Endodermal cell (in vitro differentiated cells): ENCODE measurements at regions not wholly inside any gene's neighbourhood (a gene's known extent, or its start where the extent isn't known, plus 50 kb on each side); places are given as distances from the start of the nearest gene placed in this dataset.

Experiments used
- DNase-seq: peaks from one replicate; pipeline ENCODE4 v3.0.0-alpha.2; 2017
- H3K27ac ChIP-seq: 2 replicates; pipeline ENCODE4 v1.5.1; 2013; ENCODE audit warnings: mild to moderate bottlenecking, low read depth, low read length, moderate library complexity
- H3K27me3 ChIP-seq: 2 replicates; pipeline ENCODE4 v1.6.1; 2013; ENCODE audit warnings: mild to moderate bottlenecking, low read length, moderate library complexity; ENCODE audit not compliant: insufficient read depth, control insufficient read depth, poor library complexity, severe bottlenecking
- H3K36me3 ChIP-seq: 2 replicates; pipeline ENCODE4 v1.7.0; 2013; ENCODE audit warnings: mild to moderate bottlenecking, low read length, moderate library complexity; ENCODE audit not compliant: control insufficient read depth, insufficient read depth
- H3K4me1 ChIP-seq: one replicate; pipeline ENCODE4 v1.7.0; 2013; ENCODE audit warnings: low read length; ENCODE audit not compliant: control insufficient read depth, insufficient read depth
- H3K4me3 ChIP-seq: 2 replicates; pipeline ENCODE4 v1.5.1; 2013; ENCODE audit warnings: mild to moderate bottlenecking, low read length, moderate library complexity
- H3K9ac ChIP-seq: 2 replicates; pipeline ENCODE4 v1.6.1; 2013; ENCODE audit warnings: mild to moderate bottlenecking, low read length, moderate library complexity; ENCODE audit not compliant: poor library complexity, severe bottlenecking; ENCODE audit errors: extremely low read depth
- H3K9me3 ChIP-seq: 2 replicates; pipeline ENCODE4 v1.6.1; 2013; ENCODE audit warnings: mild to moderate bottlenecking, low read length, moderate library complexity; ENCODE audit not compliant: control insufficient read depth
- H3K27ac Mint-ChIP-seq: 2 replicates; pipeline ENCODE4 v1.8.0; 2020; ENCODE audit warnings: mixed read lengths
- H3K27me3 Mint-ChIP-seq: 2 replicates; pipeline ENCODE4 v1.8.0; 2021; ENCODE audit warnings: mild to moderate bottlenecking, mixed read lengths; ENCODE audit not compliant: insufficient read depth
- H3K36me3 Mint-ChIP-seq: 2 replicates; pipeline ENCODE4 v1.8.0; 2020; ENCODE audit warnings: low read depth, mixed read lengths
- H3K4me1 Mint-ChIP-seq: 2 replicates; pipeline ENCODE4 v1.8.0; 2020; ENCODE audit warnings: mixed read lengths
- H3K4me3 Mint-ChIP-seq: 2 replicates; pipeline ENCODE4 v1.8.0; 2020; ENCODE audit warnings: mild to moderate bottlenecking, moderate library complexity, mixed read lengths
- H3K9me3 Mint-ChIP-seq: 2 replicates; pipeline ENCODE4 v1.8.0; 2020; ENCODE audit warnings: mild to moderate bottlenecking, mixed read lengths
- CTCF ChIP-seq: fragments of 200-600 bp; sonication (generic); conservative IDR thresholded peaks from 2 replicates; pipeline ENCODE4 v1.5.0; 2021; ENCODE audit warnings: antibody characterized with exemption, mild to moderate bottlenecking
- WGBS, 2 experiments: methylation state at CpG; one replicate each; pipeline versions ENCODE4 v1.1.5 to v1.1.7; 2013; ENCODE audit warnings: missing lambda C conversion rate in 2 of 2, mixed read lengths in 1 of 2; ENCODE audit not compliant: insufficient coverage in 1 of 2, insufficient read length in 1 of 2; 5-methylcytosine and 5-hydroxymethylcytosine counted together

GRCh38 chr17:79364315-79365094, 246.3 kb downstream of the RBFOX3 start:
- Mint-ChIP-seq H3K9me3 (no peaks in the 10 kb centered on the region), H3K27ac (no peak overlapping the region), H3K27me3 (peaks cover 2% of the 10 kb centered on the region), H3K4me1 (no peaks in the 10 kb centered on the region), H3K36me3 (no peaks in the 10 kb centered on the region), H3K4me3 (no peak overlapping the region)
- Histone ChIP-seq H3K27me3 (no peaks in the 10 kb centered on the region), H3K4me1 (no peaks in the 10 kb centered on the region), H3K36me3 (no peaks in the 10 kb centered on the region), H3K9ac (no peak overlapping the region), H3K4me3 (no peak overlapping the region), H3K27ac (no peak overlapping the region), H3K9me3 (no peaks in the 10 kb centered on the region)
- TF ChIP-seq CTCF = no peak
- DNase-seq = no peak
- 78 to 93% methylated on average over 7 to 14 of the region's 14 CpGs for WGBS, 2 experiments

- WGBS, 2 experiments = 89 to 100% methylated on average over 5 to 16 of the region's 16 CpGs
- TF ChIP-seq CTCF = no peak
- H3K4me1 Mint-ChIP-seq = no peaks in the 10 kb centered on the region
- Histone ChIP-seq H3K27ac (no peak overlapping the region), H3K9ac (no peak overlapping the region), H3K9me3 (no peaks in the 10 kb centered on the region), H3K27me3 (no peaks in the 10 kb centered on the region), H3K36me3 (no peaks in the 10 kb centered on the region), H3K4me1 (no peaks in the 10 kb centered on the region), H3K4me3 (no peak overlapping the region)
- peaks cover 2% of the 10 kb centered on the region for H3K27me3 Mint-ChIP-seq
- no peak overlapping the region for H3K4me3 Mint-ChIP-seq
- no peak for DNase-seq
- no peak overlapping the region for H3K27ac Mint-ChIP-seq
- no peaks in the 10 kb centered on the region for H3K36me3 Mint-ChIP-seq
- H3K9me3 Mint-ChIP-seq = no peaks in the 10 kb centered on the region
Observed at GRCh38 chr17:79363552-79364275, 247.1 kb downstream of the RBFOX3 start.

- H3K4me3 Mint-ChIP-seq = no peak overlapping the region
- peaks cover 2% of the 10 kb centered on the region for H3K27me3 Mint-ChIP-seq
- no peak overlapping the region for H3K27ac ChIP-seq
- no peak for DNase-seq
- no peaks in the 10 kb centered on the region for H3K4me1 ChIP-seq
- H3K4me1 Mint-ChIP-seq = no peaks in the 10 kb centered on the region
- no peaks in the 10 kb centered on the region for H3K9me3 ChIP-seq
- H3K4me3 ChIP-seq = no peak overlapping the region
- H3K36me3 ChIP-seq = no peaks in the 10 kb centered on the region
- H3K27ac Mint-ChIP-seq = no peak overlapping the region
- no peak for TF ChIP-seq CTCF
- H3K27me3 ChIP-seq = no peaks in the 10 kb centered on the region
- WGBS, 2 experiments = 89 to 91% methylated on average over 9 to 14 of the region's 14 CpGs
- H3K36me3 Mint-ChIP-seq = no peaks in the 10 kb centered on the region
- H3K9me3 Mint-ChIP-seq = no peaks in the 10 kb centered on the region
- no peak overlapping the region for H3K9ac ChIP-seq
Observed at GRCh38 chr17:79362772-79363305, 248.0 kb downstream of the RBFOX3 start.
